ENCODE measurements at regions not wholly inside any gene's neighbourhood (a gene's known extent, or its start where the extent isn't known, plus 50 kb on each side); places are given as distances from the start of the nearest gene placed in this dataset.
"Not testable (repeated sequence)": the region's sequence is repeated elsewhere in the genome, so short reads cannot be mapped to it uniquely, and the experiment has no call there.

GRCh38 chr18:64809801-64810200 lies 660.9 kb upstream of the LINC00305 start:
- no peak for DNase-seq

- no peak for DNase-seq
These were observed 658.7 kb upstream of the LINC00305 start for GRCh38 chr18:64807560-64807959.

- DNase-seq = no peak
These were observed 657.8 kb upstream of the LINC00305 start for GRCh38 chr18:64806691-64807090.

- DNase-seq = no peak
These were observed 657.3 kb upstream of the LINC00305 start for GRCh38 chr18:64806232-64806631.

- no peak for DNase-seq
These were observed 654.6 kb upstream of the LINC00305 start for GRCh38 chr18:64803471-64803870.

GRCh38 chr18:64800151-64800550 lies 651.3 kb upstream of the LINC00305 start:
- DNase-seq = no peak

GRCh38 chr18:64799376-64799775 lies 650.5 kb upstream of the LINC00305 start:
- no peak for DNase-seq

GRCh38 chr18:64791236-64791635 lies 642.3 kb upstream of the LINC00305 start:
- DNase-seq = no peak

- no peak for DNase-seq
These were observed 636.8 kb upstream of the LINC00305 start for GRCh38 chr18:64785686-64786085.

- DNase-seq = no peak
These were observed 628.7 kb upstream of the LINC00305 start for GRCh38 chr18:64777556-64777955.

- no peak for DNase-seq
These were observed 617.0 kb upstream of the LINC00305 start for GRCh38 chr18:64765908-64766307.

- no peak for DNase-seq
These were observed 603.8 kb upstream of the LINC00305 start for GRCh38 chr18:64752707-64753106.

- no peak for DNase-seq
These were observed 601.0 kb upstream of the LINC00305 start for GRCh38 chr18:64749884-64750283.

GRCh38 chr18:64747803-64748202 lies 598.9 kb upstream of the LINC00305 start:
- DNase-seq = no peak

GRCh38 chr18:64742898-64743297 lies 594.0 kb upstream of the LINC00305 start:
- DNase-seq = no peak

GRCh38 chr18:64734063-64734462 lies 585.2 kb upstream of the LINC00305 start:
- DNase-seq = no peak

- not testable (repeated sequence) for DNase-seq
These were observed 576.8 kb upstream of the LINC00305 start for GRCh38 chr18:64725657-64726056.

- no peak for DNase-seq
These were observed 572.0 kb upstream of the LINC00305 start for GRCh38 chr18:64720781-64721464.

GRCh38 chr18:64718808-64719207 lies 569.9 kb upstream of the LINC00305 start:
- no peak for DNase-seq

- no peak for DNase-seq
These were observed 568.1 kb upstream of the LINC00305 start for GRCh38 chr18:64717026-64717425.

- DNase-seq = no peak
These were observed 565.2 kb upstream of the LINC00305 start for GRCh38 chr18:64714086-64714485.

GRCh38 chr18:64713284-64713683 lies 564.4 kb upstream of the LINC00305 start:
- peak; percentile 60 to 69 for DNase-seq

GRCh38 chr18:64712035-64712434 lies 563.1 kb upstream of the LINC00305 start:
- DNase-seq = no peak

- DNase-seq = no peak
These were observed 561.4 kb upstream of the LINC00305 start for GRCh38 chr18:64710105-64710861.

- peak; percentile 23 to 48 for DNase-seq
These were observed 558.2 kb upstream of the LINC00305 start for GRCh38 chr18:64707052-64707451.
